Smooth muscle cell (in vitro differentiated cells): ENCODE measurements at regions not wholly inside any gene's neighbourhood (a gene's known extent, or its start where the extent isn't known, plus 50 kb on each side); places are given as distances from the start of the nearest gene placed in this dataset.

Experiments
- DNase-seq: peaks from one replicate; lab custom pipeline; 2025; ENCODE audit not compliant: unreplicated experiment; lab: John Stamatoyannopoulos, UW
- H2AFZ ChIP-seq: fragments of 200-600 bp; sonication (generic); 2 replicates; pipeline ENCODE4 v1.6.0; 2016; ENCODE audit warnings: antibody characterized with exemption, low read depth, mild to moderate bottlenecking
- H3F3A ChIP-seq: fragments of 200-600 bp; sonication (generic); 2 replicates; pipeline ENCODE4 v1.6.0; 2017; ENCODE audit warnings: antibody characterized with exemption, low read depth
- H3K27ac ChIP-seq: fragments of 200-600 bp; sonication (generic); 2 replicates; pipeline ENCODE4 v1.5.1; 2016; ENCODE audit warnings: low read depth, mild to moderate bottlenecking
- H3K27me3 ChIP-seq: fragments of 200-600 bp; sonication (generic); 2 replicates; pipeline ENCODE4 v1.6.1; 2016; ENCODE audit warnings: low read depth, mild to moderate bottlenecking
- H3K36me3 ChIP-seq: fragments of 200-600 bp; sonication (generic); 2 replicates; pipeline ENCODE4 v1.5.1; 2016; ENCODE audit warnings: low read depth
- H3K4me1 ChIP-seq: fragments of 200-600 bp; sonication (generic); 2 replicates; pipeline ENCODE4 v1.5.1; 2016; ENCODE audit warnings: low read depth
- H3K4me2 ChIP-seq: fragments of 200-600 bp; sonication (generic); 2 replicates; pipeline ENCODE4 v1.6.0; 2016; ENCODE audit warnings: mild to moderate bottlenecking
- H3K4me3 ChIP-seq: fragments of 200-600 bp; sonication (generic); 2 replicates; pipeline ENCODE4 v1.5.1; 2016; ENCODE audit warnings: mild to moderate bottlenecking
- H3K79me2 ChIP-seq: fragments of 200-600 bp; sonication (generic); 2 replicates; pipeline ENCODE4 v1.6.0; 2016; ENCODE audit warnings: low read depth, mild to moderate bottlenecking
- H3K9ac ChIP-seq: fragments of 200-600 bp; sonication (generic); 2 replicates; pipeline ENCODE4 v1.6.0; 2016; ENCODE audit warnings: low read depth
- H3K9me3 ChIP-seq: fragments of 200-600 bp; sonication (generic); replicated peaks from 2 replicates; pipeline ENCODE4 v1.5.1; 2016; ENCODE audit warnings: low read depth
- H4K20me1 ChIP-seq: fragments of 200-600 bp; sonication (generic); 2 replicates; pipeline ENCODE4 v1.6.0; 2016; ENCODE audit warnings: low read depth
- CTCF ChIP-seq: fragments of 200-600 bp; sonication (generic); IDR thresholded peaks from 2 replicates; pipeline ENCODE4 v1.5.1; 2017; ENCODE audit warnings: borderline replicate concordance, mild to moderate bottlenecking, antibody characterized with exemption; ENCODE audit not compliant: insufficient read depth, poor library complexity, severe bottlenecking
- WGBS: methylation state at CpG from one replicate; pipeline ENCODE4 v1.1.7; 2016; ENCODE audit warnings: low lambda C conversion rate; 5-methylcytosine and 5-hydroxymethylcytosine counted together

- Histone ChIP-seq H3K27me3 (no peaks in the 10 kb centered on the region), H3K4me2 (no peak overlapping the region), H3K9ac (no peak overlapping the region), H3K79me2 (no peaks in the 10 kb centered on the region), H4K20me1 (no peaks in the 10 kb centered on the region), H3K4me1 (no peaks in the 10 kb centered on the region), H3K27ac (no peak overlapping the region), H3K9me3 (no peaks in the 10 kb centered on the region), H3F3A (no peaks in the 10 kb centered on the region), H2AFZ (no peak overlapping the region), H3K36me3 (no peaks in the 10 kb centered on the region), H3K4me3 (no peak overlapping the region)
- TF ChIP-seq CTCF: no peak
- 67% methylated on average over 1 of the region's 1 CpG for WGBS
- DNase-seq: no peak
These were observed 489.6 kb upstream of the KLF12 start for GRCh38 chr13:74623761-74624160.

GRCh38 chr13:74622284-74622683, 488.1 kb upstream of the KLF12 start:
- Histone ChIP-seq H4K20me1 (no peaks in the 10 kb centered on the region), H3K4me1 (no peaks in the 10 kb centered on the region), H3K27me3 (no peaks in the 10 kb centered on the region), H3K4me2 (no peak overlapping the region), H3K79me2 (no peaks in the 10 kb centered on the region), H2AFZ (no peak overlapping the region), H3F3A (no peaks in the 10 kb centered on the region), H3K9me3 (no peaks in the 10 kb centered on the region), H3K9ac (no peak overlapping the region), H3K27ac (no peak overlapping the region), H3K36me3 (no peaks in the 10 kb centered on the region), H3K4me3 (no peak overlapping the region)
- 88% methylated on average over 1 of the region's 1 CpG for WGBS
- DNase-seq: no peak
- TF ChIP-seq CTCF: no peak

GRCh38 chr13:74620711-74621110, 486.5 kb upstream of the KLF12 start:
- TF ChIP-seq CTCF: no peak
- no peaks in the 10 kb centered on the region for H3F3A ChIP-seq
- no peak overlapping the region for H2AFZ ChIP-seq
- no peak overlapping the region for H3K9ac ChIP-seq
- no peaks in the 10 kb centered on the region for H3K36me3 ChIP-seq
- H3K79me2 ChIP-seq: no peaks in the 10 kb centered on the region
- H3K27ac ChIP-seq: no peak overlapping the region
- 53% methylated on average over 2 of the region's 2 CpGs for WGBS
- no peaks in the 10 kb centered on the region for H3K27me3 ChIP-seq
- no peak overlapping the region for H3K4me2 ChIP-seq
- no peaks in the 10 kb centered on the region for H3K4me1 ChIP-seq
- no peaks in the 10 kb centered on the region for H4K20me1 ChIP-seq
- H3K9me3 ChIP-seq: no peaks in the 10 kb centered on the region
- no peak for DNase-seq
- no peak overlapping the region for H3K4me3 ChIP-seq

- no peak overlapping the region for H3K4me2 ChIP-seq
- no peak overlapping the region for H3K4me3 ChIP-seq
- no peak for DNase-seq
- H3F3A ChIP-seq: no peaks in the 10 kb centered on the region
- H3K27me3 ChIP-seq: no peaks in the 10 kb centered on the region
- no peaks in the 10 kb centered on the region for H3K36me3 ChIP-seq
- H3K79me2 ChIP-seq: no peaks in the 10 kb centered on the region
- no peaks in the 10 kb centered on the region for H3K9me3 ChIP-seq
- no peaks in the 10 kb centered on the region for H4K20me1 ChIP-seq
- TF ChIP-seq CTCF: no peak
- no peak overlapping the region for H2AFZ ChIP-seq
- no peak overlapping the region for H3K9ac ChIP-seq
- 85% methylated on average over 4 of the region's 4 CpGs for WGBS
- H3K4me1 ChIP-seq: no peaks in the 10 kb centered on the region
- H3K27ac ChIP-seq: no peak overlapping the region
These were observed 486.1 kb upstream of the KLF12 start for GRCh38 chr13:74620308-74620707.
